Activated CD4-positive, alpha-beta T cell treated with anti-CD3 and anti-CD28 coated beads for 4 hours (primary cell): ENCODE measurements at regions not wholly inside any gene's neighbourhood (a gene's known extent, or its start where the extent isn't known, plus 50 kb on each side); places are given as distances from the start of the nearest gene placed in this dataset.
"Not testable (repeated sequence)": the region's sequence is repeated elsewhere in the genome, so short reads cannot be mapped to it uniquely, and the experiment has no call there.

Source experiments
- DNase-seq, 2 donors: peaks; one replicate each; pipeline ENCODE4 v3.0.0-alpha.2; 2020

GRCh38 chr4:19286924-19287323, 964.8 kb upstream of the SLIT2 start:
- no peak for DNase-seq

GRCh38 chr4:19285146-19285545, 966.6 kb upstream of the SLIT2 start:
- no peak for DNase-seq

GRCh38 chr4:19278665-19279064, 973.0 kb upstream of the SLIT2 start:
- DNase-seq: no peak

GRCh38 chr4:19266566-19266965, 985.1 kb upstream of the SLIT2 start:
- DNase-seq: no peak

GRCh38 chr4:19262467-19262866, 989.2 kb upstream of the SLIT2 start:
- DNase-seq: no peak

GRCh38 chr4:19260346-19260745, 991.4 kb upstream of the SLIT2 start:
- no peak for DNase-seq

GRCh38 chr4:19259920-19260319, 991.8 kb upstream of the SLIT2 start:
- DNase-seq: no peak

- DNase-seq: no peak
Observed at GRCh38 chr4:19256823-19257222, 994.9 kb upstream of the SLIT2 start.

GRCh38 chr4:19254486-19254885, 997.2 kb upstream of the SLIT2 start:
- no peak for DNase-seq

GRCh38 chr4:19248023-19248422, 1003.7 kb upstream of the SLIT2 start:
- no peak for DNase-seq

GRCh38 chr4:19241895-19242294, 1009.8 kb upstream of the SLIT2 start:
- no peak for DNase-seq

- DNase-seq: no peak
Observed at GRCh38 chr4:19239565-19239964, 1012.1 kb upstream of the SLIT2 start.

- DNase-seq: no peak
Observed at GRCh38 chr4:19236473-19236872, 1015.2 kb upstream of the SLIT2 start.

- no peak for DNase-seq
Observed at GRCh38 chr4:19230906-19231545, 1020.7 kb upstream of the SLIT2 start.

- DNase-seq: no peak
Observed at GRCh38 chr4:19227701-19228100, 1024.0 kb upstream of the SLIT2 start.

GRCh38 chr4:19224820-19225219, 1026.9 kb upstream of the SLIT2 start:
- DNase-seq: no peak

GRCh38 chr4:19216476-19216875, 1035.2 kb upstream of the SLIT2 start:
- no peak for DNase-seq

GRCh38 chr4:19214591-19215186, 1037.0 kb upstream of the SLIT2 start:
- DNase-seq: no peak

- DNase-seq: no peak
Observed at GRCh38 chr4:19213388-19213787, 1038.3 kb upstream of the SLIT2 start.

- DNase-seq: no peak
Observed at GRCh38 chr4:19205853-19206252, 1045.9 kb upstream of the SLIT2 start.

GRCh38 chr4:19197838-19198237, 1053.9 kb upstream of the SLIT2 start:
- not testable (repeated sequence) for DNase-seq

GRCh38 chr4:19195696-19196095, 1056.0 kb upstream of the SLIT2 start:
- DNase-seq: no peak

GRCh38 chr4:19194672-19195071, 1057.0 kb upstream of the SLIT2 start:
- DNase-seq: no peak

- no peak for DNase-seq
Observed at GRCh38 chr4:19193274-19193981, 1058.3 kb upstream of the SLIT2 start.
